A549 (cell line): ENCODE measurements at regions not wholly inside any gene's neighbourhood (a gene's known extent, or its start where the extent isn't known, plus 50 kb on each side); places are given as distances from the start of the nearest gene placed in this dataset.

Experiments
- ATAC-seq, 2 experiments: fragments of 200-7000 bp in 1 of 2; fragments of >200 bp in 1 of 2; cut with Nextera tagmentation in 1 of 2; cut with Tn5 transposase in 1 of 2; 3 replicates each; pipeline versions ENCODE4 v1.8.0 to v1.9.1; 2018 to 2020; ENCODE audit warnings: mild to moderate bottlenecking in 1 of 2, moderate library complexity in 1 of 2
- CTCF ChIA-PET: fragments of 300-600 bp; sonication (Branson Sonifier 250); formaldehyde crosslinking; extraction: SDS; loops from one replicate; lab custom pipeline; 2021; ENCODE audit warnings: antibody characterized with exemption, inconsistent platforms; lab: Yijun Ruan, JAX
- POLR2A ChIA-PET: fragments of 350-600 bp; formaldehyde crosslinking; extraction: SDS; loops from one replicate; lab custom pipeline; 2021; ENCODE audit warnings: antibody characterized with exemption, inconsistent platforms; lab: Yijun Ruan, JAX
- DNase-seq, 2 experiments: peaks; one replicate each; pipeline versions ENCODE4 v3.0.0 to v3.0.0-alpha.2; 2011 to 2016; ENCODE audit warnings: low read depth in 1 of 2, low spot score in 1 of 2
- FAIRE-seq: peaks from 2 replicates; lab custom pipeline; 2011; peaks lifted over from hg19 to GRCh38; lab: Jason Lieb, UNC
- H3K27ac ChIP-seq, 2 experiments: fragments of >200 bp; sonication (Bioruptor Twin); formaldehyde crosslinking; 3 replicates each; pipeline ENCODE4 v1.5.1; 2016 to 2017
- H3K4me1 ChIP-seq: fragments of >200 bp; sonication (Bioruptor Twin); formaldehyde crosslinking; 3 replicates; pipeline ENCODE4 v1.6.1; 2016
- H3K4me2 ChIP-seq: fragments of >200 bp; sonication (Bioruptor Twin); formaldehyde crosslinking; 3 replicates; pipeline ENCODE4 v1.6.1; 2016
- H3K4me3 ChIP-seq: fragments of >200 bp; sonication (Bioruptor Twin); formaldehyde crosslinking; 3 replicates; pipeline ENCODE4 v1.5.1; 2016
- H3K9me3 ChIP-seq: fragments of >200 bp; sonication (Bioruptor Twin); formaldehyde crosslinking; 3 replicates; pipeline ENCODE4 v1.6.1; 2016
- BHLHE40 ChIP-seq: IDR thresholded peaks from 2 replicates; pipeline ENCODE4 v1.6.1; 2012; ENCODE audit warnings: low read depth, low read length, inconsistent platforms
- CHD2 ChIP-seq: fragments of 150-350 bp; IDR thresholded peaks from 2 replicates; pipeline ENCODE4 v1.6.1; 2014; ENCODE audit warnings: low read length; ENCODE audit not compliant: partially characterized antibody
- CTCF ChIP-seq: fragments of >200 bp; sonication (Bioruptor Twin); formaldehyde crosslinking; IDR thresholded peaks from 3 replicates; pipeline ENCODE4 v1.5.1; 2016
- EHF ChIP-seq: fragments of 250-450 bp; sonication (Bioruptor Pico); IDR thresholded peaks from 2 replicates; pipeline ENCODE4 v1.5.0; 2020; ENCODE audit warnings: mild to moderate bottlenecking
- EHMT2 ChIP-seq: fragments of 200-600 bp; sonication (generic); IDR thresholded peaks from 2 replicates; pipeline ENCODE4 v1.6.1; 2016; ENCODE audit warnings: antibody characterized with exemption, low read depth, mild to moderate bottlenecking, moderate library complexity
- EP300 ChIP-seq, 2 experiments: fragments of >200 bp; sonication (Bioruptor Twin); formaldehyde crosslinking; IDR thresholded peaks; 2 replicates in 1 of 2; 3 replicates in 1 of 2; pipeline ENCODE4 v1.6.1; 2016 to 2017
- FOSL2 ChIP-seq, 2 experiments: fragments of 450-650 bp in 1 of 2; fragments of >200 bp in 1 of 2; sonication (Bioruptor Twin) in 1 of 2; formaldehyde crosslinking; IDR thresholded peaks; 2 replicates each; pipeline versions ENCODE4 v1.5.0 to v1.6.1; 2016 to 2020; ENCODE audit warnings: mild to moderate bottlenecking in 1 of 2, moderate library complexity in 1 of 2
- GATA3 ChIP-seq: IDR thresholded peaks from 2 replicates; pipeline ENCODE4 v1.6.1; 2012; ENCODE audit warnings: borderline replicate concordance
- HDAC2 ChIP-seq: fragments of 200-600 bp; sonication (generic); IDR thresholded peaks from 2 replicates; pipeline ENCODE4 v1.6.1; 2016
- HOXB5 ChIP-seq: fragments of 250-450 bp; sonication (Bioruptor Pico); IDR thresholded peaks from 2 replicates; pipeline ENCODE4 v1.5.0; 2020; ENCODE audit warnings: mild to moderate bottlenecking, moderate library complexity
- KDM5A ChIP-seq: fragments of 200-600 bp; sonication (generic); IDR thresholded peaks from 2 replicates; pipeline ENCODE4 v1.6.1; 2016; ENCODE audit warnings: antibody characterized with exemption, mild to moderate bottlenecking
- MAZ ChIP-seq: fragments of 150-350 bp; IDR thresholded peaks from 2 replicates; pipeline ENCODE4 v1.6.1; 2014; ENCODE audit warnings: antibody characterized with exemption, low read depth, low read length, borderline replicate concordance
- MYC ChIP-seq: IDR thresholded peaks from 2 replicates; pipeline ENCODE4 v1.6.1; 2012; ENCODE audit warnings: mild to moderate bottlenecking, inconsistent platforms, low read length, improper control_type of control experiment, borderline replicate concordance
- NFE2L2 ChIP-seq: fragments of 150-350 bp; conservative IDR thresholded peaks from 2 replicates; pipeline ENCODE4 v1.6.1; 2014; ENCODE audit warnings: low read length
- NPAS2 ChIP-seq: fragments of 250-450 bp; sonication (Bioruptor Pico); IDR thresholded peaks from 2 replicates; pipeline ENCODE4 v1.8.0; 2022; ENCODE audit warnings: mild to moderate bottlenecking, moderate library complexity, borderline replicate concordance
- PHF8 ChIP-seq: fragments of 200-600 bp; sonication (generic); IDR thresholded peaks from 2 replicates; pipeline ENCODE4 v1.6.1; 2016; ENCODE audit warnings: low read depth, mild to moderate bottlenecking, antibody characterized with exemption, moderate library complexity, borderline replicate concordance
- POLR2AphosphoS2 ChIP-seq: conservative IDR thresholded peaks from 2 replicates; pipeline ENCODE4 v1.6.1; 2012; ENCODE audit warnings: low read length, improper control_type of control experiment, inconsistent platforms
- RARB ChIP-seq: fragments of 250-450 bp; sonication (Bioruptor Pico); IDR thresholded peaks from 2 replicates; pipeline ENCODE4 v1.8.0; 2021; ENCODE audit warnings: mild to moderate bottlenecking, moderate library complexity
- RCOR1 ChIP-seq: fragments of 150-350 bp; IDR thresholded peaks from 2 replicates; pipeline ENCODE4 v1.6.1; 2014; ENCODE audit warnings: antibody characterized with exemption, low read length, low read depth
- REST ChIP-seq: fragments of 200-600 bp; sonication (generic); IDR thresholded peaks from 2 replicates; pipeline ENCODE4 v1.6.1; 2016; ENCODE audit warnings: antibody characterized with exemption, mild to moderate bottlenecking, moderate library complexity
- TFCP2L1 ChIP-seq: fragments of 250-450 bp; sonication (Bioruptor Pico); IDR thresholded peaks from 2 replicates; pipeline ENCODE4 v1.5.0; 2021; ENCODE audit warnings: mild to moderate bottlenecking
- WGBS: methylation state at CpG from one replicate; pipeline ENCODE4 v1.1.6; 2017; ENCODE audit errors: missing lambda C conversion rate; 5-methylcytosine and 5-hydroxymethylcytosine counted together
- TF ChIP-seq, protein P1 (sequence below): fragments of >200 bp; sonication (Bioruptor Twin); formaldehyde crosslinking; IDR thresholded peaks from 2 replicates; pipeline ENCODE4 v1.6.1; 2016

- Histone ChIP-seq H3K4me1 (no peaks in the 10 kb centered on the region), H3K9me3 (no peaks in the 10 kb centered on the region), H3K27ac (no peak overlapping the region), H3K4me3 (no peak overlapping the region), H3K4me2 (no peak overlapping the region)
- POLR2A ChIA-PET = no interaction called here
- FAIRE-seq (no peak), ATAC-seq (no peak), DNase-seq (no peak)
- 42% methylated on average over 4 of the region's 4 CpGs for WGBS
- CTCF ChIA-PET = no interaction called here
- no peak for TF ChIP-seq PHF8
- TF ChIP-seq NPAS2 (CRISPR knock-in tag) = no peak
- TF ChIP-seq KDM5A = no peak
- no peak for TF ChIP-seq TFCP2L1 (CRISPR knock-in tag)
- no peak for TF ChIP-seq HDAC2
- no peak for TF ChIP-seq CHD2
- TF ChIP-seq BHLHE40 = no peak
- no peak for TF ChIP-seq HOXB5 (CRISPR knock-in tag)
These were observed 185.2 kb upstream of the NREP start for GRCh38 chr5:111942201-111942600.

DNA sequence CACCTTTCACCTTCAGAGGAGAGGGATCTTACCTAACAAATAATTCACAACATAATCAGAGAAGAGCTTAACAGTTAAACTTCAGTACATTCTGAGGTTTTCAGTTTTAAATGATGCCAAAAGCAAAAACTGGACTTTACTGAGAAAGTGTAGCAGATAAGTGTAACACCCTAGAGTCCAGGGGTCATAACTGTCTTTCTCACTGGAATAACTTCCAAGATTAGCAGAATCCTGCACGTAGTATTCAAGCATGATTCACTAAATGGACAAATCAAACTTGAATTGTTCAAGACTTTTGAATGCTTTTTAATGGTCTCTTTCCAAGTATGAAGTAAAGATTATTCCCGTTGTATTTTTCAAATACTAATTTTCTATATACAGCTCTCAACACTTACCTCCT lies 180.1 kb upstream of the NREP start:
- DNase-seq (no peak), ATAC-seq (no peak)
- no peaks in the 10 kb centered on the region for H3K4me1 ChIP-seq
- WGBS = 4% methylated on average over 2 of the region's 2 CpGs
- POLR2A ChIA-PET = no interaction called here
- no peak overlapping the region for H3K27ac ChIP-seq
- TF ChIP-seq POLR2AphosphoS2 = no peak
- TF ChIP-seq MYC = no peak
- no peak for TF ChIP-seq NPAS2 (CRISPR knock-in tag)
- TF ChIP-seq FOSL2 (IDR thresholded peaks at IDR 0.05) = no peak
- TF ChIP-seq FOSL2 (CRISPR knock-in tag; IDR thresholded peaks at IDR 0.05) = no peak
- no peak for TF ChIP-seq CTCF
- no peak for TF ChIP-seq REST
- no peak for TF ChIP-seq PHF8
- TF ChIP-seq, protein P1, sequence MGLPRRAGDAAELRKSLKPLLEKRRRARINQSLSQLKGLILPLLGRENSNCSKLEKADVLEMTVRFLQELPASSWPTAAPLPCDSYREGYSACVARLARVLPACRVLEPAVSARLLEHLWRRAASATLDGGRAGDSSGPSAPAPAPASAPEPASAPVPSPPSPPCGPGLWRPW = no peak
- no peak for TF ChIP-seq MAZ
- no peak for TF ChIP-seq GATA3
- no peak for TF ChIP-seq NFE2L2
- no peak for TF ChIP-seq RCOR1
- no peak for TF ChIP-seq EHF (CRISPR knock-in tag)
- TF ChIP-seq RARB (CRISPR knock-in tag) = no peak
- TF ChIP-seq EP300 (IDR thresholded peaks at IDR 0.05) = no peak
- TF ChIP-seq EHMT2 = no peak
- TF ChIP-seq, all 56 proteins: peak for 0
- H3K4me3 ChIP-seq = no peak overlapping the region
- FAIRE-seq = no peak
- H3K4me2 ChIP-seq = no peak overlapping the region
- CTCF ChIA-PET = no interaction called here
- no peaks in the 10 kb centered on the region for H3K9me3 ChIP-seq
